MCF 10A (cell line): ENCODE measurements at regions not wholly inside any gene's neighbourhood (a gene's known extent, or its start where the extent isn't known, plus 50 kb on each side); places are given as distances from the start of the nearest gene placed in this dataset.

Experiments
- BruUV-seq: library from RNA; stranded (reverse); fragments of 400-500 nt; replicated peaks from 2 replicates; lab custom pipeline; 2021; lab: Mats Ljungman, UMichigan
- CTCF ChIA-PET: fragments of 300-600 bp; sonication (Branson Sonifier 250); formaldehyde crosslinking; extraction: SDS; loops from one replicate; lab custom pipeline; 2021; ENCODE audit warnings: antibody characterized with exemption, inconsistent platforms; lab: Yijun Ruan, JAX
- POLR2A ChIA-PET: fragments of 300-600, 350-650 bp; sonication (Branson Sonifier 250); formaldehyde crosslinking; extraction: SDS; loops from one replicate; lab custom pipeline; 2020; ENCODE audit warnings: antibody characterized with exemption, inconsistent platforms; lab: Yijun Ruan, JAX
- DNase-seq: peaks from one replicate; pipeline ENCODE4 v3.0.0-alpha.2; 2018; ENCODE audit not compliant: unreplicated experiment
- H3K27ac Mint-ChIP-seq: one replicate; pipeline ENCODE4 v1.8.0; 2022; ENCODE audit warnings: mild to moderate bottlenecking, low read depth, mixed read lengths; ENCODE audit not compliant: unreplicated experiment
- H3K27me3 Mint-ChIP-seq: one replicate; pipeline ENCODE4 v1.8.0; 2022; ENCODE audit warnings: mixed read lengths; ENCODE audit not compliant: insufficient read depth, unreplicated experiment
- H3K36me3 Mint-ChIP-seq: one replicate; pipeline ENCODE4 v1.8.0; 2022; ENCODE audit warnings: mild to moderate bottlenecking, moderate library complexity, mixed read lengths; ENCODE audit not compliant: insufficient read depth, unreplicated experiment
- H3K4me1 Mint-ChIP-seq: one replicate; pipeline ENCODE4 v1.8.0; 2022; ENCODE audit warnings: mixed read lengths; ENCODE audit not compliant: insufficient read depth, unreplicated experiment
- H3K4me3 Mint-ChIP-seq: one replicate; pipeline ENCODE4 v1.8.0; 2022; ENCODE audit warnings: mild to moderate bottlenecking, moderate library complexity, mixed read lengths; ENCODE audit not compliant: unreplicated experiment
- H3K9me3 Mint-ChIP-seq: one replicate; pipeline ENCODE4 v1.8.0; 2022; ENCODE audit warnings: mixed read lengths; ENCODE audit not compliant: unreplicated experiment
- CTCF ChIP-seq: fragments of 200-600 bp; IDR thresholded peaks from one replicate; pipeline ENCODE4 v1.8.0; 2022; ENCODE audit warnings: antibody characterized with exemption, mild to moderate bottlenecking; ENCODE audit not compliant: unreplicated experiment
- intact Hi-C: fragments of 100-400 bp; cut with micrococcal nuclease; formaldehyde crosslinking; loops from 2 replicates; pipeline ENCODE4 v1.14.1; 2022

GRCh38 chrX:39507617-39508299, 590.0 kb downstream of the BCOR start:
- ChIA-PET CTCF (no interaction called here), POLR2A (no interaction called here)
- Mint-ChIP-seq H3K27me3 (peaks cover 36% of the 10 kb centered on the region), H3K27ac (no peak overlapping the region), H3K4me1 (no peaks in the 10 kb centered on the region), H3K36me3 (no peaks in the 10 kb centered on the region), H3K4me3 (no peak overlapping the region), H3K9me3 (peaks cover 18% of the 10 kb centered on the region)
- intact Hi-C loops, result no loop called here
- DNase-seq, result no peak
- no peak for TF ChIP-seq CTCF
- BruUV-seq, result no TSS peak

GRCh38 chrX:39508300-39508692, 589.5 kb downstream of the BCOR start:
- Mint-ChIP-seq H3K4me3 (no peak overlapping the region), H3K4me1 (no peaks in the 10 kb centered on the region), H3K27ac (no peak overlapping the region), H3K27me3 (peaks cover 41% of the 10 kb centered on the region), H3K36me3 (no peaks in the 10 kb centered on the region), H3K9me3 (peaks cover 19% of the 10 kb centered on the region)
- TF ChIP-seq CTCF, result no peak
- ChIA-PET POLR2A (no interaction called here), CTCF (no interaction called here)
- no peak for DNase-seq
- BruUV-seq, result no TSS peak
- intact Hi-C loops, result no loop called here

GRCh38 chrX:39509157-39509556, 588.6 kb downstream of the BCOR start:
- CTCF ChIA-PET, result interaction anchor here (0.6 kb wide), 1 partner anchor 446 kb away, joined by 3 read pairs; no protein-coding TSS in a partner anchor
- intact Hi-C loops, result no loop called here
- no TSS peak for BruUV-seq
- no peak for DNase-seq
- Mint-ChIP-seq H3K4me3 (no peak overlapping the region), H3K9me3 (peaks cover 19% of the 10 kb centered on the region), H3K27me3 (peaks cover 38% of the 10 kb centered on the region), H3K4me1 (no peaks in the 10 kb centered on the region), H3K27ac (no peak overlapping the region), H3K36me3 (no peaks in the 10 kb centered on the region)
- no peak for TF ChIP-seq CTCF
- POLR2A ChIA-PET, result no interaction called here

- intact Hi-C loops, result no loop called here
- H3K36me3 Mint-ChIP-seq, result no peaks in the 10 kb centered on the region
- no TSS peak for BruUV-seq
- ChIA-PET CTCF (interaction anchor here (1.1 kb wide), 1 partner anchor 12 kb away, joined by 3 read pairs; no protein-coding TSS in a partner anchor), POLR2A (no interaction called here)
- H3K27me3 Mint-ChIP-seq, result peaks cover 41% of the 10 kb centered on the region
- no peak overlapping the region for H3K27ac Mint-ChIP-seq
- H3K4me1 Mint-ChIP-seq, result no peaks in the 10 kb centered on the region
- no peak for TF ChIP-seq CTCF
- peak; percentile 46 for DNase-seq
- peaks cover 13% of the 10 kb centered on the region for H3K9me3 Mint-ChIP-seq
- H3K4me3 Mint-ChIP-seq, result no peak overlapping the region
Measured at GRCh38 chrX:39513836-39514235, 583.9 kb downstream of the BCOR start.
